Nephron progenitor cell (in vitro differentiated cells): ENCODE measurements at regions not wholly inside any gene's neighbourhood (a gene's known extent, or its start where the extent isn't known, plus 50 kb on each side); places are given as distances from the start of the nearest gene placed in this dataset.

ENCODE experiments used
- DNase-seq: peaks from one replicate; pipeline ENCODE4 v3.0.0; 2021
- H3K27ac Mint-ChIP-seq: 2 replicates; pipeline ENCODE4 v1.8.0; 2021; ENCODE audit warnings: mild to moderate bottlenecking, moderate library complexity, mixed read lengths
- H3K27me3 Mint-ChIP-seq: 2 replicates; pipeline ENCODE4 v1.8.0; 2021; ENCODE audit warnings: mild to moderate bottlenecking, low read depth, mixed read lengths; ENCODE audit not compliant: poor library complexity
- H3K36me3 Mint-ChIP-seq: 2 replicates; pipeline ENCODE4 v1.8.0; 2021; ENCODE audit warnings: low read depth, mixed read lengths
- H3K4me1 Mint-ChIP-seq: 2 replicates; pipeline ENCODE4 v1.8.0; 2021; ENCODE audit warnings: mixed read lengths
- H3K4me3 Mint-ChIP-seq: 2 replicates; pipeline ENCODE4 v1.8.0; 2021; ENCODE audit warnings: mild to moderate bottlenecking, moderate library complexity, mixed read lengths
- H3K9me3 Mint-ChIP-seq: 2 replicates; pipeline ENCODE4 v1.8.0; 2021; ENCODE audit warnings: mild to moderate bottlenecking, moderate library complexity, mixed read lengths
- TF ChIP-seq, protein P1 (sequence below): fragments of 200-600 bp; sonication (generic); IDR thresholded peaks from 2 replicates; pipeline ENCODE4 v1.5.0; 2021; ENCODE audit warnings: antibody characterized with exemption

DNA sequence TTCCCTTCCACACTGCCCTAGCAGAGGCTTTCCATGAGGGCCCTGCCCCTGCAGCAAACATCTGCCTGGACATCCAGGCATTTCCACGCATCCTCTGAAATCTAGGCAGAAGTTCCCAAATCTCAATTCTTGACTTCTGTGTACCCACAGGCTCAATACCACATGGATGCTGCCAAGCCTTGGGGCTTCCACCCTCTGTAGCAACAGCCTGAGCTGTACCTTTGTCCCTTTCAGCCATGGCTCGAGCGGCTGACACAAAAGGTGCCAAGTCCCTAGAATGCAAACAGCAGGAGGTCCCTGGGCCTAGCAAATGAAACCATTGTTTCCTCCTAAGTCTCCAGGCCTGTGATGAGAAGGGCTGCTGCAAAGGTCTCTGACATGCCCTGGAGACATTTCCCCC is 744.5 kb upstream of the LINC00305 start:
- H3K4me3 Mint-ChIP-seq = no peak overlapping the region
- peaks cover 13% of the 10 kb centered on the region for H3K9me3 Mint-ChIP-seq
- no peak for DNase-seq
- H3K27me3 Mint-ChIP-seq = peaks cover 8% of the 10 kb centered on the region
- no peaks in the 10 kb centered on the region for H3K36me3 Mint-ChIP-seq
- no peaks in the 10 kb centered on the region for H3K4me1 Mint-ChIP-seq
- TF ChIP-seq, protein P1, sequence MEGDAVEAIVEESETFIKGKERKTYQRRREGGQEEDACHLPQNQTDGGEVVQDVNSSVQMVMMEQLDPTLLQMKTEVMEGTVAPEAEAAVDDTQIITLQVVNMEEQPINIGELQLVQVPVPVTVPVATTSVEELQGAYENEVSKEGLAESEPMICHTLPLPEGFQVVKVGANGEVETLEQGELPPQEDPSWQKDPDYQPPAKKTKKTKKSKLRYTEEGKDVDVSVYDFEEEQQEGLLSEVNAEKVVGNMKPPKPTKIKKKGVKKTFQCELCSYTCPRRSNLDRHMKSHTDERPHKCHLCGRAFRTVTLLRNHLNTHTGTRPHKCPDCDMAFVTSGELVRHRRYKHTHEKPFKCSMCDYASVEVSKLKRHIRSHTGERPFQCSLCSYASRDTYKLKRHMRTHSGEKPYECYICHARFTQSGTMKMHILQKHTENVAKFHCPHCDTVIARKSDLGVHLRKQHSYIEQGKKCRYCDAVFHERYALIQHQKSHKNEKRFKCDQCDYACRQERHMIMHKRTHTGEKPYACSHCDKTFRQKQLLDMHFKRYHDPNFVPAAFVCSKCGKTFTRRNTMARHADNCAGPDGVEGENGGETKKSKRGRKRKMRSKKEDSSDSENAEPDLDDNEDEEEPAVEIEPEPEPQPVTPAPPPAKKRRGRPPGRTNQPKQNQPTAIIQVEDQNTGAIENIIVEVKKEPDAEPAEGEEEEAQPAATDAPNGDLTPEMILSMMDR = no peak
- H3K27ac Mint-ChIP-seq = no peak overlapping the region

DNA sequence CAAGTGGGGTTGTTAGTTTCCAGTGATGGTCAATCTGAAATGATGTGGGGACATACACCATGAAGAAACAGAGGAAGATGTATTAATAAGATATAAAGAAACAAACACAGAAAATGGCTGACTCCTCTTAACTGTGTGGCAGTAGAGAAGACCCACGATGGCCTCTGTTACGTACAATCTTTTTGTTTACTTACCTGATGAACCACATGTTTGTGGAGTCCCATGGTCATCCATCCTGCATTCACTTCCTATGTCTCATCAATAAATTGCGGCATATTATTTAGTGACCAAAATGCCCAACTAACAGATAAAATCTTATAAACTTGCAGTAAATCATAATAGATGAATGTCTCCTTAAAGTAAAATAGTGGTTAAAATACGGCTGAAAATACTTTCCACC is 740.1 kb upstream of the LINC00305 start:
- Mint-ChIP-seq H3K4me3 (no peak overlapping the region), H3K9me3 (peaks cover 8% of the 10 kb centered on the region)

GRCh38 chr18:64886995-64887394 is 738.1 kb upstream of the LINC00305 start:
- TF ChIP-seq, protein P1 = no peak
- no peak overlapping the region for H3K4me3 Mint-ChIP-seq
- H3K27ac Mint-ChIP-seq = no peak overlapping the region
- H3K27me3 Mint-ChIP-seq = no peaks in the 10 kb centered on the region
- no peaks in the 10 kb centered on the region for H3K36me3 Mint-ChIP-seq
- H3K9me3 Mint-ChIP-seq = no peaks in the 10 kb centered on the region
- no peak for DNase-seq
- H3K4me1 Mint-ChIP-seq = no peaks in the 10 kb centered on the region

More for the DNA sequence above, 740.1 kb upstream of the LINC00305 start:
- H3K4me1 Mint-ChIP-seq = no peaks in the 10 kb centered on the region
- H3K27me3 Mint-ChIP-seq = peaks cover 8% of the 10 kb centered on the region
- no peaks in the 10 kb centered on the region for H3K36me3 Mint-ChIP-seq
- DNase-seq = no peak
- TF ChIP-seq, protein P1 = no peak
- no peak overlapping the region for H3K27ac Mint-ChIP-seq

DNA sequence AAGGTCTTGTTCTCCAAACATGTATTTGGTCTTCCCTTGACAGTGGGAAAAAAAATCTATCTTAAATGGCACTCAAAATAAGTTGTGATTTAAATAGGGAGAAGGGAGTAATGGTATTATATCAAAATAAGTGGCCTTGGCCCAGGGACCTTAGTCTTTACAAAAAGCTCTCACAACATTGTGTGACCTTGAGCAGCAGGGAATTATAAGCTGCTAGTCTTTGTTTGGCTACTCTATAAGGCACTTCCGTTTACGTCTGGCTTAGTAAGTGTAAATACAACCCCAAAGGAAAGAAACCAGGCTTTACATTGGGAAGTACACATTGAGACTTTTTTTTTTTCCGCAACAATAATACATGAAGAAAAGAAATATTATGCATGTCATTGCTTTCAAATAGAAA is 734.0 kb upstream of the LINC00305 start:
- Mint-ChIP-seq H3K27ac (no peak overlapping the region), H3K4me1 (no peaks in the 10 kb centered on the region), H3K36me3 (no peaks in the 10 kb centered on the region), H3K9me3 (peaks cover 7% of the 10 kb centered on the region), H3K4me3 (no peak overlapping the region), H3K27me3 (no peaks in the 10 kb centered on the region)
- no peak for DNase-seq
- TF ChIP-seq, protein P1 = no peak

DNA sequence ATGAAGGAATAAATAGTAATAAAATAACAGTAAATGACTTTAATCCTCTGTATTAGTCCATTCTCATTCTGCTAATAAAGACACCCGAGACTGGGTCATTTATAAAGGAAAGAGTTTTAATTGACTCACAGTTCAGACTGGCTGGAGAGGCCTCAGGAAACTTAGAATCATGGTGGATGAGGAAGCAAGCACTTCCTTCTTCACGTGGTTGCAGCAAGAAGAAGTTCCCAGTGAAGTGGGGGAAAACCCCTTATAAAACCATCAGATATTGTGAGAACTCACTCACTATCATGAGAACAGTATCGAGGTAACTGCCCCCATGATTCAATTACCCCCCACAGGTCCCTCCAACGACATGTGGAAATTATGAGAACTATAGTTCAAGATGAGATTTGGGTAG is 727.9 kb upstream of the LINC00305 start:
- peaks cover 15% of the 10 kb centered on the region for H3K9me3 Mint-ChIP-seq

More for the DNA sequence above, 727.9 kb upstream of the LINC00305 start:
- no peak overlapping the region for H3K4me3 Mint-ChIP-seq
- TF ChIP-seq, protein P1 = no peak
- no peaks in the 10 kb centered on the region for H3K4me1 Mint-ChIP-seq
- no peak for DNase-seq
- no peaks in the 10 kb centered on the region for H3K27me3 Mint-ChIP-seq
- H3K36me3 Mint-ChIP-seq = no peaks in the 10 kb centered on the region
- H3K27ac Mint-ChIP-seq = no peak overlapping the region
